Adrenal gland (tissue), 5 donors: ENCODE measurements at regions not wholly inside any gene's neighbourhood (a gene's known extent, or its start where the extent isn't known, plus 50 kb on each side); places are given as distances from the start of the nearest gene placed in this dataset.

Source experiments
- CTCF ChIP-seq, 6 experiments: fragments of 450-650 bp in 4 of 6; fragments of 200-600 bp in 2 of 6; sonication (generic) in 1 of 6; IDR thresholded peaks; 1 replicate in 5 of 6; 2 replicates in 1 of 6; pipeline versions ENCODE4 v1.5.1 to v1.8.0; 2016 to 2021; ENCODE audit warnings: antibody characterized with exemption in 6 of 6, mild to moderate bottlenecking in 2 of 6, moderate library complexity in 1 of 6
- POLR2A ChIP-seq, 2 donors: fragments of 450-650 bp; IDR thresholded peaks; one replicate each; pipeline ENCODE4 v1.6.1; 2017; ENCODE audit warnings: antibody characterized with exemption in 2 of 2, mild to moderate bottlenecking in 2 of 2, moderate library complexity in 1 of 2
- donor health status: DM: no; HTN: no; CAD: no.

DNA sequence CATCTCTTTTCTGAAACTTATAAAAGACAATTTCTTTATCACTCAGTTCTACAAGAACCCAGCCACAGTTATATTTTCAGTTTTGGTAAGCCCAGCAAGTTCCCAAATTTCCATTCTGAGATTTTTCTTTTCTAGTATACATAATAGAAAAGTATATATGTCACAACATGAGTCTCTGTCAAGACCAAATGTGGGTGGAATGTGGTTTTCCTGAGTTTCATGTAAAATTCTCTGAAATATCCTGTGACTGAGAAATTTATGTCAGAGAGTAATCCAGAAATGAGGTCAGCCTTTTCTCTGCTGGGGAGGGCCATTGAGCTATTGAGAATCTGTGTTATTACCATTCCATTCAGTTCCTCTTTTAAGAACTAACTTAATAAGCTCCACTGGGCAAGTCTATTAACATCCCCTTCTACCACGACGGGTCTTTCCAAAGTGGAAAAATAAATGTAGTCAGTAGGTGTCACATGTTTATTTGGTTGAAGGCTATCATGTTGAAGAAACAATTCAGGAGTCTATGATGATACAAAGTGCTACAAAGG is 100.7 kb upstream of the HMGN3 start:
- TF ChIP-seq CTCF (IDR thresholded peaks at IDR 0.05): no peak
- TF ChIP-seq POLR2A (IDR thresholded peaks at IDR 0.05): no peak
